GM21423 (cell line): ENCODE measurements at regions not wholly inside any gene's neighbourhood (a gene's known extent, or its start where the extent isn't known, plus 50 kb on each side); places are given as distances from the start of the nearest gene placed in this dataset.

ENCODE experiments used
- ATAC-seq: cut with Tn5 transposase; IDR thresholded peaks from one replicate; pipeline ENCODE4 v1.9.1; 2021; ENCODE audit warnings: mild to moderate bottlenecking, moderate library complexity; ENCODE audit not compliant: unreplicated experiment

DNA sequence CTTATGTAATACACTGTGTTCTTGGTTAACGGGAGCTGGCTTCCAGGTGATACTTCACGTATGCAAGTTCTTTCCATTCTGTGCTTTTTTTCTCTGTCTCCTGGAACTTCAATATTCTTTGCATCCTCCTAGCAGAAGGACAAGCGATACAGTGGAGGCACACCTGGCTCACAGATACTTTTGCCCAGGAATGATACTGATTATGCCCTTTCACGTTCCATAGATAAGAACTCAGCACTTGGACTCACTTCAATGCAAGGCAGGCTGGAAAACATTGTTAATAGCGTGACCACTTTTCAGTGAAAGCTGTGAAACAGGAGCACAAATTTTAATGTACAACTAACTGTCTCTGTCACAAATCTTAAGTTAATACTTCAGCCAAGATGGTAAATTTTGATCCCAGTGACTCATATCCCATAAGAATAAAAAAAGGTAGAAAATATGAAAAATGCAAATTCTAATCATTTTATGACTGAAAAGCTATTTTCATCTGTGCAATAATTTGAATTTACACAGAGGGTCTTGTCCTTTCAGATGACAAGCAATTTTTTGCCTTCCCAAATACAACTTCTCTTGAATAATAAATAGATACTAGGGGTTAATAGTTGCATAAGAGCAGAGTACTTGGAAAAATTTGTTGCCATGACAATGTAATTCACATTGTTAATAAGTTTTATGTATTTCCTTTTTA lies 919.0 kb downstream of the GALC start:
- no peak for ATAC-seq

GRCh38 chr14:87067591-87067990 lies 925.4 kb downstream of the GALC start:
- ATAC-seq = no peak

GRCh38 chr14:87067061-87067460 lies 925.9 kb downstream of the GALC start:
- ATAC-seq = no peak

DNA sequence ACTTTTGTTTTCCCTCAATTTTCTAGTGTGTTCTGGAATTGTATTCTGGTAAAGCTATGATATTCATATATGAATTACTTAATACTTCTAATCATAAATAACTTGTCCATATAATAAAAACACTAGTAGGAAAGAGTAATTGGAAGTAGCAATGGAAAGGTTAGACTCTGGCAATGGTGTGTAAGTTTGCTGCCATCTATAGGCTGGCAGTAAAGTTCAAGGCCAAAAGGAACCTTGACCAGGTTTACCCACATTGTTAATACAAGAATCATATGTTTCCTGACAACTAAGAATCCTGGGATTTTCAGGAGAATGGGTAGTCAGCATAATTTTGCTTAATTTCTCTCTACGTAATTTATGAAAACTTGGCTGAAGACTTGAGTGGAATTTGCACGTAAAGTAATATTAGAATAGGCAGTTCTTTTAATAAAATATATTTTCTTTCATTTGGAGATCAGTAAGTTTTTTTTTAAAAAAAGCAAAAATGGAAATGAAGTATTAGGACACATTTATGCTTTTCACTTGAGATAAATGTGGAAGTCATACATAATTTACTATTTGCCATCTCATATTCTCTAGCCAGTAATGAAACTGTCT lies 926.7 kb downstream of the GALC start:
- ATAC-seq = no peak

GRCh38 chr14:87065366-87065765 lies 927.6 kb downstream of the GALC start:
- ATAC-seq = no peak

- no peak for ATAC-seq
Observed at GRCh38 chr14:87063181-87063580, 929.8 kb downstream of the GALC start.

- ATAC-seq = no peak
Observed at GRCh38 chr14:87060405-87060804, 932.6 kb downstream of the GALC start.

DNA sequence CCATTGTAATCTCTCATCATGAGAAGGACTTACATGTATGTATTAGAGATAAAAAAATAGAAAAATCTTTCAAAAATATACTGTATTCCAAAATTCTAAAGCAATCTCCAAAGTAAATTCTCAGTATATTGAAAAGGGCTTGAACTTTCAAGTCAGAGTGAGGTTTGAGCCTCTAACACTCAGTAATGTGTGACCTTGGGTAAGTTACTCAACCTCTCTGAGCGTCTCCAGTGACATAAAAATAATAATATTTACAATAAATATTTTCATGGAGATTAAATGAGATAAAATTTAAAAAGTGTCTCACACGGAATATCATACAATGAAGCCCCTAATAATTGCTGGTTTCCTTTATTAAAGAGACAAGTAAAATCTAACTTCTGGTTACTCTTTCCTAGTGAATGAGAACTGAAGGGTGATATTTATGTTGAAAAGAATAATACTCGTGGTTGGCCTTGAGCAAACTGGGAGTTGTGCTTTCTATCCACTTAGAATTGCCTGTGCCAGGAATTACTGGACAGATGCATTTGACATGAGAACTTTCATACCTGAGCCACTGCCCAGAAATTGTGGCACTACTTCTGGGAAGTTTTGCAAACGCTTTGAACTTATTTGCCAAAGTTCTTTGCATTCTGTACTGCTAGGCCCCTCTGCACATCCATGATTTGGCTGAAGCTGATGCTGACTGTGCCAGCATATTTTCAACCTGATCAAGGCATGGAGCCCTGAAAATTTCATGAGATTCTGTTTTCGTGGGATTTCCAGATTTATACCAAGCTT lies 933.7 kb downstream of the GALC start:
- no peak for ATAC-seq

- ATAC-seq = no peak
Observed at GRCh38 chr14:87055007-87055406, 938.0 kb downstream of the GALC start.

- ATAC-seq = no peak
Observed at GRCh38 chr14:87052646-87053225, 940.2 kb downstream of the GALC start.

- no peak for ATAC-seq
Observed at GRCh38 chr14:87050421-87050820, 942.6 kb downstream of the GALC start.

DNA sequence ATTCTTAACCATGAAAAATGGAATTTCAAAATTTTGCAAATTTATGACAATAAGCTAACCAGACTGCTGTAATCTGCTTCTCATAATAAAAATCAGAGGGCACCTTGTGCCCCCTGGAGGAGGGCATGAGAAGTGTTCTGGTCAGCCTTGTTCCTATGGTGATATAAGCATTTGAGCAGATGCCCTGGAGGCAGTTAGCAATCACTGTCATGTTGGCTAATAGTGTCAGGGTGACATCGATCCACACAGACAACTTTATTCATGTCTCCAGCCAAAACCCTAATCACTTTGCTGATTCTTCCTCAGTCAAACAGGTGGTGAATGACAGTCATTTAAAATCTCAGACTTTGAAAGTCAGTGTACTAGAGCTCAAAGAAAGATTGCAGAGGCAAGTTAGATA lies 943.0 kb downstream of the GALC start:
- ATAC-seq = no peak

- no peak for ATAC-seq
Observed at GRCh38 chr14:87046960-87047359, 946.0 kb downstream of the GALC start.

- ATAC-seq = no peak
Observed at GRCh38 chr14:87045956-87046355, 947.0 kb downstream of the GALC start.

GRCh38 chr14:87045246-87045645 lies 947.7 kb downstream of the GALC start:
- no peak for ATAC-seq

DNA sequence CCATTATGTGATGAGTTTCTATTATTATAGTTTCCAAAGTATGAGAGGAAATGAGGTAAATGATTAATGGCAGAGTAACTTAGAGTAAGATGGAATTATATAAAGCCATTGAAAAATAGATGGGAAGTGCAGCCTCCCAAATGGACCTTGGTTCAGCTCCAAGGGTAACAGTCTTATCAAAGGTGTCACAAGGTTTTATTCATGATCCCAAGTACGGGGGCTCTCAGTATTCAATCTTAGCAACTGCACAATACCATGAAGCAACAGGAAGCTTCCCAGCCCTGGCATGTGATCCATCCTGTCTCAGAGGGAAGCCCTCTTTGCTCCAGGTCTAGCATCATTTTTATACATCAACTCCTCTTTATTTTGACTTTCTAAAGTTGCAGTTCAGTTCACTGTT lies 948.2 kb downstream of the GALC start:
- ATAC-seq = no peak

DNA sequence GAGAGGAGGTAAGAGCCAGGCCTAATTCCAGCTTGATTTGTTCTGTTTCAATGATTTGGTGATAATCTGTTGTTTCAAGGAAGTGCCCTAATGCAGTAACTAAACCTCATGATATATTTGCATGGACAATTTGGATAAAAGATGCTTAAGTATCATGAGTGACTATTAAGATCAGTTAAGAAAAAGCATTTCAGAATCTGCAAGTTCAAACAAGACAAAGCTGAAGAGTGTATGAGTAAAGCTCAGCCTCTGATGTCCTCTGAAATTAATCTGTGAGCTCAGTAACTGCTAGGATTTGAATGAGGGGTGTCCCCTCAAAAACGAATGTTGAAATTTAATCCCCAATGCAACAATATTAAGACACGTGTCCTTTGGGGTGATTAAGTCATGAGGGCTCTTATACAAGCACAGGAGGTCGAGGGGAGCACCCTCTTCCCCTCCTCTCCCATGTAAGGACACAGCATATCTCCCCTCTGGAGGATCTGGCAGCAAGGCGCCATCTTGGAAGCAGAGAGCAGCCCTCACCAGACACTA lies 949.2 kb downstream of the GALC start:
- no peak for ATAC-seq

- no peak for ATAC-seq
Observed at GRCh38 chr14:87042354-87042753, 950.6 kb downstream of the GALC start.

- ATAC-seq = no peak
Observed at GRCh38 chr14:87041290-87042020, 951.5 kb downstream of the GALC start.

GRCh38 chr14:87034680-87035079 lies 958.3 kb downstream of the GALC start:
- no peak for ATAC-seq

- ATAC-seq = no peak
Observed at GRCh38 chr14:87030197-87030596, 962.8 kb downstream of the GALC start.
